KMS-11 (cell line): ENCODE measurements at regions not wholly inside any gene's neighbourhood (a gene's known extent, or its start where the extent isn't known, plus 50 kb on each side); places are given as distances from the start of the nearest gene placed in this dataset.
A peak's percentile ranks its signal among the peaks of the same experiment; 100 is the strongest.

Experiments used
- H2AFZ ChIP-seq: fragments of 200-600 bp; sonication (generic); 2 replicates; pipeline ENCODE4 v1.6.1; 2016; ENCODE audit warnings: antibody characterized with exemption, mixed run types, low read depth
- H3K27ac ChIP-seq: fragments of 200-600 bp; sonication (generic); 2 replicates; pipeline ENCODE4 v1.6.1; 2016; ENCODE audit warnings: mild to moderate bottlenecking, mixed run types
- H3K27me3 ChIP-seq: fragments of 200-600 bp; sonication (generic); 2 replicates; pipeline ENCODE4 v1.6.1; 2017; ENCODE audit warnings: mild to moderate bottlenecking, low read depth, mixed run types, moderate library complexity; ENCODE audit not compliant: insufficient read depth
- H3K36me3 ChIP-seq: fragments of 200-600 bp; sonication (generic); 2 replicates; pipeline ENCODE4 v1.6.1; 2017; ENCODE audit warnings: mild to moderate bottlenecking, mixed run types; ENCODE audit not compliant: insufficient read depth
- H3K4me1 ChIP-seq: fragments of 200-600 bp; sonication (generic); 2 replicates; pipeline ENCODE4 v1.6.1; 2016; ENCODE audit warnings: mild to moderate bottlenecking, low read depth, mixed run types; ENCODE audit not compliant: poor library complexity, severe bottlenecking
- H3K4me2 ChIP-seq: fragments of 200-600 bp; sonication (generic); 2 replicates; pipeline ENCODE4 v1.7.0; 2016; ENCODE audit warnings: mild to moderate bottlenecking, mixed run types
- H3K4me3 ChIP-seq: fragments of 200-600 bp; sonication (generic); IDR thresholded peaks from 2 replicates; pipeline ENCODE4 v1.6.1; 2017; ENCODE audit warnings: low read depth, low read length, mixed read lengths; ENCODE audit not compliant: insufficient read depth
- H3K79me2 ChIP-seq: fragments of 200-600 bp; sonication (generic); 2 replicates; pipeline ENCODE4 v1.6.1; 2016; ENCODE audit warnings: low read depth, mixed run types; ENCODE audit not compliant: insufficient read depth
- H3K9ac ChIP-seq: fragments of 200-600 bp; sonication (generic); 2 replicates; pipeline ENCODE4 v1.6.1; 2016; ENCODE audit warnings: mild to moderate bottlenecking, mixed run types
- H4K20me1 ChIP-seq: fragments of 200-600 bp; sonication (generic); 2 replicates; pipeline ENCODE4 v1.6.1; 2016; ENCODE audit warnings: mild to moderate bottlenecking, mixed run types; ENCODE audit not compliant: insufficient read depth
- TF ChIP-seq, protein P1 (sequence below): fragments of 200-600 bp; sonication (generic); conservative IDR thresholded peaks from 2 replicates; pipeline ENCODE4 v1.6.1; 2017; ENCODE audit warnings: low read depth, mild to moderate bottlenecking, antibody characterized with exemption, low read length, moderate library complexity, mixed read lengths

DNA sequence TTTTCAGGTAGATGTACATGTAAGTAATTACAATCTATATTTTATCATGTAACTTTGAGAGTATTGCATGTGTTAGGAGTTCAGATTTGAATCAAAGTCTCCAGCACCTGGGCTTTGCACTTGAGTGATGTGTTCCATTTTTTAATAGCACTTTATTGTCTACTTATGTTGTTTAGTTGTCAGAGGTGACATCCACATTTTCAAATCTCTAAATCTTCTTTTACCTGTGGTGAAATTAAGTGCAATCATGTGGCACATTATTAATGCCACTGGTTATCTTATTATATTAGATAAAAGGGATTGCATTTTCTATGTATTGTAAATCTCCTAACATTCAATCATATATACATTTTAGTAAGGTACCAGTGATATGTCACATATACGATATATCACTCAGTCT, 333.4 kb downstream of the AASDHPPT start:
- Histone ChIP-seq H3K27me3 (no peaks in the 10 kb centered on the region), H3K27ac (no peak overlapping the region)
- TF ChIP-seq, protein P1, sequence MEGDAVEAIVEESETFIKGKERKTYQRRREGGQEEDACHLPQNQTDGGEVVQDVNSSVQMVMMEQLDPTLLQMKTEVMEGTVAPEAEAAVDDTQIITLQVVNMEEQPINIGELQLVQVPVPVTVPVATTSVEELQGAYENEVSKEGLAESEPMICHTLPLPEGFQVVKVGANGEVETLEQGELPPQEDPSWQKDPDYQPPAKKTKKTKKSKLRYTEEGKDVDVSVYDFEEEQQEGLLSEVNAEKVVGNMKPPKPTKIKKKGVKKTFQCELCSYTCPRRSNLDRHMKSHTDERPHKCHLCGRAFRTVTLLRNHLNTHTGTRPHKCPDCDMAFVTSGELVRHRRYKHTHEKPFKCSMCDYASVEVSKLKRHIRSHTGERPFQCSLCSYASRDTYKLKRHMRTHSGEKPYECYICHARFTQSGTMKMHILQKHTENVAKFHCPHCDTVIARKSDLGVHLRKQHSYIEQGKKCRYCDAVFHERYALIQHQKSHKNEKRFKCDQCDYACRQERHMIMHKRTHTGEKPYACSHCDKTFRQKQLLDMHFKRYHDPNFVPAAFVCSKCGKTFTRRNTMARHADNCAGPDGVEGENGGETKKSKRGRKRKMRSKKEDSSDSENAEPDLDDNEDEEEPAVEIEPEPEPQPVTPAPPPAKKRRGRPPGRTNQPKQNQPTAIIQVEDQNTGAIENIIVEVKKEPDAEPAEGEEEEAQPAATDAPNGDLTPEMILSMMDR = no peak

DNA sequence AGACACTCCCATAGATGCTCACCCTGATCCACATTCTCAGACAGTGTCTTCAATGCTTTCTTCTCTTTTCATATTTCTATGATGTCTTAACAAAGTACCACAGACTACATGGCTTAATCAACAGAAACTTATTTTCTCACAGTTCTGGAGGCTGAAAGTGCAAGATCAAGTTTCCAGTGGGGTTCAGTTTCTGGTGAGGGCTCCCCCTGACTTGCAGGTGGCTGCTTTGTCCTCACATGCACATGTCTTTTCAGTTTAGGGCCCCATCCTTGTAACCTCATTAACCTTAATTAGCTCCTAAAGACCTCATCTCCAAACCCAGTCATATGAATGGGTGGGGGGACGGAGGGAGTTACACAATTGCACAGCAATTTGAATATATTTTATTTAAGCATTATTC, 335.8 kb downstream of the AASDHPPT start:
- peaks cover 32% of the 10 kb centered on the region for H3K4me1 ChIP-seq
- H2AFZ ChIP-seq = no peak overlapping the region

More for the DNA sequence above, 333.4 kb downstream of the AASDHPPT start:
- Histone ChIP-seq H3K4me1 (peaks cover 32% of the 10 kb centered on the region), H3K79me2 (no peaks in the 10 kb centered on the region), H3K36me3 (no peaks in the 10 kb centered on the region), H3K4me3 (no peak overlapping the region), H3K9ac (no peak overlapping the region), H4K20me1 (no peaks in the 10 kb centered on the region), H3K4me2 (no peak overlapping the region), H2AFZ (no peak overlapping the region)

GRCh38 chr11:106415510-106415909, 338.0 kb downstream of the AASDHPPT start:
- Histone ChIP-seq H3K27ac (no peak overlapping the region), H3K9ac (no peak overlapping the region), H2AFZ (no peak overlapping the region), H3K4me1 (peaks cover 47% of the 10 kb centered on the region), H3K27me3 (no peaks in the 10 kb centered on the region), H3K36me3 (no peaks in the 10 kb centered on the region), H3K4me3 (no peak overlapping the region), H4K20me1 (no peaks in the 10 kb centered on the region), H3K4me2 (no peak overlapping the region), H3K79me2 (no peaks in the 10 kb centered on the region)
- TF ChIP-seq, protein P1 = no peak

More for the DNA sequence above, 335.8 kb downstream of the AASDHPPT start:
- TF ChIP-seq, protein P1 = no peak
- Histone ChIP-seq H4K20me1 (no peaks in the 10 kb centered on the region), H3K27ac (peak overlapping the region; percentile 18; the same call in 1 of the 2 replicates), H3K79me2 (no peaks in the 10 kb centered on the region), H3K4me2 (peak overlapping the region; percentile 13; the same call in 1 of the 2 replicates), H3K27me3 (no peaks in the 10 kb centered on the region), H3K4me3 (no peak overlapping the region), H3K36me3 (no peaks in the 10 kb centered on the region), H3K9ac (no peak overlapping the region)

- no peak overlapping the region for H3K27ac ChIP-seq
- H3K4me3 ChIP-seq = no peak overlapping the region
- no peak overlapping the region for H3K9ac ChIP-seq
- TF ChIP-seq, protein P1 = no peak
- no peak overlapping the region for H3K4me2 ChIP-seq
- H3K36me3 ChIP-seq = no peaks in the 10 kb centered on the region
- no peaks in the 10 kb centered on the region for H3K27me3 ChIP-seq
- H3K4me1 ChIP-seq = peaks cover 24% of the 10 kb centered on the region
- H2AFZ ChIP-seq = no peak overlapping the region
- no peaks in the 10 kb centered on the region for H4K20me1 ChIP-seq
- no peaks in the 10 kb centered on the region for H3K79me2 ChIP-seq
These were observed 341.3 kb downstream of the AASDHPPT start for GRCh38 chr11:106418791-106419190.
